ENCODE measurements at regions not wholly inside any gene's neighbourhood (a gene's known extent, or its start where the extent isn't known, plus 50 kb on each side); places are given as distances from the start of the nearest gene placed in this dataset.
A peak's percentile ranks its signal among the peaks of the same experiment; 100 is the strongest.
"Not testable (repeated sequence)": the region's sequence is repeated elsewhere in the genome, so short reads cannot be mapped to it uniquely, and the experiment has no call there.

DNA sequence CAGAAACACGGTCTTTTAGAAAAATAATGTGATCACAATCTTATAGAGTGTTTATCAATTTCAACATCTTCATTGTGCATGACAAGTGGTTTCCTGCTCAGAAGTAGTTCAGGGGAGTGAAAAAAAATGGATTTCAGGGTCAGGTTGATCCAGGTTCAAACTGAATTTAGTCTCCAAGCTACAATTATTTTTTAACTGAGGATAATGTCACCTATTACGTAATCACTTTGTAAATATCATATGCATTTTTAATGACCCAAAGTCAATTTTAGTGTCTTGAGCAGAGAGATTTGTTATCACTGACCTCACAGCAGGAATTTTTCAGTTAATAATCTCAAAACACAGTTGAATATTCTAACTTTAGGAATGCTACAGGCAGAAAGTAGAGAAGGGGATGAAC lies 627.2 kb upstream of the LUZP2 start:
- intact Hi-C loops (cut with DNase I; ENCODE audit: low total_unique reads) = no loop called here
- no peak overlapping the region for H3K27ac ChIP-seq
- H3K4me1 ChIP-seq = no peaks in the 10 kb centered on the region
- no peaks in the 10 kb centered on the region for H3K36me3 ChIP-seq
- no peak overlapping the region for H3K4me3 ChIP-seq
- H3K9me3 ChIP-seq = no peaks in the 10 kb centered on the region
- TF ChIP-seq, protein P1, sequence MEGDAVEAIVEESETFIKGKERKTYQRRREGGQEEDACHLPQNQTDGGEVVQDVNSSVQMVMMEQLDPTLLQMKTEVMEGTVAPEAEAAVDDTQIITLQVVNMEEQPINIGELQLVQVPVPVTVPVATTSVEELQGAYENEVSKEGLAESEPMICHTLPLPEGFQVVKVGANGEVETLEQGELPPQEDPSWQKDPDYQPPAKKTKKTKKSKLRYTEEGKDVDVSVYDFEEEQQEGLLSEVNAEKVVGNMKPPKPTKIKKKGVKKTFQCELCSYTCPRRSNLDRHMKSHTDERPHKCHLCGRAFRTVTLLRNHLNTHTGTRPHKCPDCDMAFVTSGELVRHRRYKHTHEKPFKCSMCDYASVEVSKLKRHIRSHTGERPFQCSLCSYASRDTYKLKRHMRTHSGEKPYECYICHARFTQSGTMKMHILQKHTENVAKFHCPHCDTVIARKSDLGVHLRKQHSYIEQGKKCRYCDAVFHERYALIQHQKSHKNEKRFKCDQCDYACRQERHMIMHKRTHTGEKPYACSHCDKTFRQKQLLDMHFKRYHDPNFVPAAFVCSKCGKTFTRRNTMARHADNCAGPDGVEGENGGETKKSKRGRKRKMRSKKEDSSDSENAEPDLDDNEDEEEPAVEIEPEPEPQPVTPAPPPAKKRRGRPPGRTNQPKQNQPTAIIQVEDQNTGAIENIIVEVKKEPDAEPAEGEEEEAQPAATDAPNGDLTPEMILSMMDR (IDR thresholded peaks at IDR 0.05) = no peak
- no peaks in the 10 kb centered on the region for H3K27me3 ChIP-seq
- no peak for DNase-seq

DNA sequence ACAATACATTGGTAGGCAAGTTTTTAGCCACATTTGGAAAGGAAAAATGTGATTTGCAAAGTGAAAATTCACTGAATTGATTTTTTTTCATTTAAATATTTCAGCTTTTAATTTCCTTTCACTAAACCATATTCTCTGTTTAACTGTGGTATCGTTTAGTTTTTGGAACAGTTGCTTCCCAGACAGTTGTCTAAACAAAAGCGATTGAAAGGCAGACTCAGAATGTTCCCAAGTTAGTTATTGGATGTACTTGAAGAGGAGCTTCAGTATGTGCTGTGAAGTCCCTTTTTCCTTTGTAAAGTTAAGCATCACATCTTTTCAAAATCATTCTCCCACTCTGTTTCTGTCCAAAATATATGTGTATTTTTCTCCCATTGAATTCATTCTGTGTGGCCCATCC lies 623.4 kb upstream of the LUZP2 start:
- intact Hi-C loops (cut with DNase I; ENCODE audit: low total_unique reads) = no loop called here
- DNase-seq = no peak
- Histone ChIP-seq H3K4me3 (no peak overlapping the region), H3K36me3 (no peaks in the 10 kb centered on the region), H3K27me3 (no peaks in the 10 kb centered on the region), H3K4me1 (no peaks in the 10 kb centered on the region), H3K27ac (no peak overlapping the region), H3K9me3 (no peaks in the 10 kb centered on the region)
- TF ChIP-seq, protein P1 (IDR thresholded peaks at IDR 0.05) = no peak

DNA sequence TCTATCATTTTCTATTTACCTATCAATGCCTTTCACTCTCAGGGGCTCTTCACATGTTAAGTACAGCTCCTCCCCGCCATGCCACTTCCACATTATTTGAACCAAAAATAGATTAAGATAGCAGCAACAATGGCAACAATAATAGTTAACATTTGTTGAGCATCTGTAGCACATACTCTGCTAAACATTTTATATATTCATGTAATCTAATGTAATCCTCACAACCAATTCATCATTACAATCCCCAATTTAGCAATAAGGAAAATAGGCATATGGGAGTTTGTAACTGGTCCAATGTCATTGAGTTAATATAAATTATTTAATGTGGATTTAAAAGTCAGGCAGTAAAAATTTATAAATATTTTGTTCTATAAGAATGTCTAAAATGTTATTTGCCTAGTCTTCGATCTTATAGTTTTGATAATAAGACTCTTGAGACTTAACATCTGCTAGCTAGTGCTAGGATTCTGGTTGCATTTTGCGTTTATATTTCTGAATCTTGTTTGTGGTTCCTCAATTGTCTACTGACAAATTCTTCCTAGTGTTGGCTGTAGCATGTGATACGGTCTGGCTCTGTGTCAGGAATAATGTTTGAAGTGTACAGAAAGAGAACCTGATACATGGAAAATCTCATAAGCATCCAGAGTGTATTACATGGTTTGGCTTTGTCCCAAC lies 621.5 kb upstream of the LUZP2 start:
- Histone ChIP-seq H3K4me1 (no peaks in the 10 kb centered on the region), H3K36me3 (no peaks in the 10 kb centered on the region), H3K9me3 (no peaks in the 10 kb centered on the region), H3K27ac (no peak overlapping the region), H3K27me3 (no peaks in the 10 kb centered on the region), H3K4me3 (no peak overlapping the region)
- intact Hi-C loops (cut with DNase I; ENCODE audit: low total_unique reads) = no loop called here
- TF ChIP-seq, protein P1 (IDR thresholded peaks at IDR 0.05) = no peak
- no peak for DNase-seq

DNA sequence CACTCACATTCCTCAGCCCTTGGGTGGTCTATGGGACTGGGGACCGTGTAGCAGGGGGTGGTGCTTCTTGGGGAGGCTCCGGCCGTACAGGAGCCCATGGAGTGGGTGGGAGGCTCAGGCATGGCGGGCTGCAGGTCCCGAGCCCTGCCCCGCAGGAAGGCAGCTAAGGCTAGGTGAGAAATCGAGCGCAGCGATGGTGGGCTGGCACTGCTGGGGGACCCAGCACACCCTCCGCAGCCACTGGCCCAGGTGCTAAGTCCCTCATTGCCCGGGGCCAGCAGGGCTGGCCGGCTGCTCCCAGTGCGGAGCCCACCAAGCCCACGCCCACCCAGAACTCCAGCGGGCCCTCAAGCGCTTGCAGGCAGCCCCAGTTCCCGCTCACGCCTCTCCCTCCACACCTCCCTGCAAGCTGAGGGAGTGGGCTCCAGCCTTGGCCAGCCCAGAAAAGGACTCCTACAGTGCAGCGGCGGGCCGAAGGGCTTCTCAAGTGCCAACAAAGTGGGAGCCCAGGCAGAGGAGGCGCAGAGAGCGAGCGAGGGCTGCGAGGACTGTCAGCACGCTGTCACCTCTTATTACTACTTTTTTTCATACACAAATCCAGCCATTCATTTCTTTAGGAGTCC lies 613.3 kb upstream of the LUZP2 start:
- H3K27ac ChIP-seq; H3K36me3 ChIP-seq; H3K27me3 ChIP-seq; H3K4me3 ChIP-seq; H3K4me1 ChIP-seq; intact Hi-C loops (cut with DNase I; ENCODE audit: low total_unique reads); H3K9me3 ChIP-seq: not testable (repeated sequence)
- DNase-seq = peak in 1 of 2 donors; percentile 57

DNA sequence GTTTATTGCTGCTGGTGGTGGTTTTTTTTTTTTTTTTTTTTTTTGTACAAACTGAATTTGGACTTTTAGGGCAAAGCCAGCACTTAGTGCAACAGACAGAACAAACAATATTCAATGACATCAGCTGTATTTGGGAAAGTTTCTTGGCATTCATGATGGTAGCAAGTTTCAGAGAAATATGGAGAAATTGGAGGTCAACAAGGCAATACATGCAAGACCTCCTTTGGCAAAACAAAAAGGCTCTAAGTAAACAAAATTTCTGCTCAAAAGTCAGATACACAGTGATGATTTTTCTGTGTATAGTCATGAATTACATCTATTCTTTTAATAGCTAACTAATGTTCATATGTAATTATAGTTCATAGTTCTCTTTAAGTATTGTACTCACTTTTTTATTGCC lies 612.5 kb upstream of the LUZP2 start:
- Histone ChIP-seq H3K4me1 (no peaks in the 10 kb centered on the region), H3K4me3 (no peak overlapping the region), H3K27ac (no peak overlapping the region), H3K36me3 (no peaks in the 10 kb centered on the region), H3K27me3 (no peaks in the 10 kb centered on the region), H3K9me3 (no peaks in the 10 kb centered on the region)
- DNase-seq = no peak
- TF ChIP-seq, protein P1 (IDR thresholded peaks at IDR 0.05) = no peak
- intact Hi-C loops (cut with DNase I; ENCODE audit: low total_unique reads) = no loop called here

DNA sequence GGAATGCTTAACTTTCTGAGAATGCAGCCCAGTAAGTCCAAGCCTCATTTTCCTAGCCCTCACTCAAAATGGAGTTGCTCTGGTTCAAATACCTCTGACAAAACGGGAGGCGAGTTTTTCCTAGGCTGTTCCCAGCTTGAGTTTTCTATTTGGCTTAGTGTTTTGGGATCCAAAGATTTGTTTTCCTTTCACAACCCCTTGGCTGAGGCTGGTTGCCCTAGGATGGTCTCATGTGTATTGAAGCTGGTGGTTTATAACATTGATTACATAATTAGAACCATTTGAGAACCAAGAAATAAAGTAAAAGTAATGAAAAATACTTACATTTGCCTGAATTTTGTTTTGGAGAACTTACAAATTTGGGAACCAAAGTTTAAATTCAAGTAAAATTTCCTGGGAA lies 611.1 kb upstream of the LUZP2 start:
- DNase-seq = no peak
- Histone ChIP-seq H3K4me3 (no peak overlapping the region), H3K27ac (no peak overlapping the region), H3K27me3 (no peaks in the 10 kb centered on the region), H3K36me3 (no peaks in the 10 kb centered on the region), H3K9me3 (no peaks in the 10 kb centered on the region), H3K4me1 (no peaks in the 10 kb centered on the region)
- intact Hi-C loops (cut with DNase I; ENCODE audit: low total_unique reads) = no loop called here
- TF ChIP-seq, protein P1 (IDR thresholded peaks at IDR 0.05) = no peak

DNA sequence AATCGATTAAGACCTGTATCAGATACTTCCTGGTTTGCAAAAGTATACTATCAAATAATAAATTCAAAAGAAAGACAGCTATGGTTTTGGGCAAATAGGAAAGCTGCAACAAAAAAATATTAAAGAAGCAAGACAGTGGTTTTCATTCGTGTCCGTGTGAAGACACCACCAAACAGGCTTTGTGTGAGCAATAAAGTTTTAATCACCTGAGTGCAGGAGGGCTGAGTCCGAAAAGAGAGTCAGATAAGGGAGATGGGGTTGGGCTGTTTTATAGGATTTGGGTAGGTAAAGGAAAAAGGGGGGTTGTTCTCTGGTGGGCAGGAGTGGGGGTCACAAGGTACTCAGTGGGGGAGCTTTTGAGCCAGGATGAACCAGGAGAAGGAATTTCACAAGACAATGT lies 609.7 kb upstream of the LUZP2 start:
- H3K36me3 ChIP-seq; H3K27ac ChIP-seq; DNase-seq; H3K4me1 ChIP-seq; H3K27me3 ChIP-seq; H3K9me3 ChIP-seq; H3K4me3 ChIP-seq; intact Hi-C loops (cut with DNase I; ENCODE audit: low total_unique reads): not testable (repeated sequence)

All from tibial artery (tissue), 4 donors.